Cortex of kidney (tissue), 1 donor: ENCODE measurements at regions not wholly inside any gene's neighbourhood (a gene's known extent, or its start where the extent isn't known, plus 50 kb on each side); places are given as distances from the start of the nearest gene placed in this dataset.

Experiments
- DNase-seq: peaks from one replicate; lab custom pipeline; 2025; lab: John Stamatoyannopoulos, UW

- DNase-seq = no peak
Measured at GRCh38 chr7:130931423-130931822, 197.4 kb upstream of the KLF14 start.

- no peak for DNase-seq
Measured at GRCh38 chr7:130932088-130932487, 198.1 kb upstream of the KLF14 start.

- DNase-seq = no peak
Measured at GRCh38 chr7:130932667-130933432, 198.8 kb upstream of the KLF14 start.

GRCh38 chr7:130933919-130934318 lies 199.9 kb upstream of the KLF14 start:
- no peak for DNase-seq

GRCh38 chr7:130935564-130936157 lies 201.7 kb upstream of the KLF14 start:
- no peak for DNase-seq

- DNase-seq = no peak
Measured at GRCh38 chr7:130936202-130936931, 202.4 kb upstream of the KLF14 start.

GRCh38 chr7:130937016-130937415 lies 203.0 kb upstream of the KLF14 start:
- DNase-seq = no peak

- DNase-seq = no peak
Measured at GRCh38 chr7:130937830-130938229, 203.8 kb upstream of the KLF14 start.

- no peak for DNase-seq
Measured at GRCh38 chr7:130938661-130939060, 204.7 kb upstream of the KLF14 start.

GRCh38 chr7:130939321-130940095 lies 205.5 kb upstream of the KLF14 start:
- no peak for DNase-seq

- no peak for DNase-seq
Measured at GRCh38 chr7:130940326-130940725, 206.3 kb upstream of the KLF14 start.

- no peak for DNase-seq
Measured at GRCh38 chr7:130940907-130941306, 206.9 kb upstream of the KLF14 start.

GRCh38 chr7:130941322-130942210 lies 207.6 kb upstream of the KLF14 start:
- no peak for DNase-seq

- no peak for DNase-seq
Measured at GRCh38 chr7:130942211-130942964, 208.4 kb upstream of the KLF14 start.

- no peak for DNase-seq
Measured at GRCh38 chr7:130943336-130943901, 209.4 kb upstream of the KLF14 start.

- DNase-seq = no peak
Measured at GRCh38 chr7:130943981-130944380, 210.0 kb upstream of the KLF14 start.

- no peak for DNase-seq
Measured at GRCh38 chr7:130944997-130945396, 211.0 kb upstream of the KLF14 start.

- no peak for DNase-seq
Measured at GRCh38 chr7:130945411-130945811, 211.4 kb upstream of the KLF14 start.

GRCh38 chr7:130946114-130946513 lies 212.1 kb upstream of the KLF14 start:
- DNase-seq = no peak
